Endothelial cell of umbilical vein (primary cell): ENCODE measurements at regions not wholly inside any gene's neighbourhood (a gene's known extent, or its start where the extent isn't known, plus 50 kb on each side); places are given as distances from the start of the nearest gene placed in this dataset.

Experiments
- BruUV-seq: library from RNA; stranded (reverse); fragments of 400-500 nt; replicated peaks from 2 replicates; lab custom pipeline; 2021; lab: Mats Ljungman, UMichigan
- CTCF ChIA-PET: fragments of 300-600, 350-600 bp; sonication (Branson Sonifier 250); formaldehyde crosslinking; loops from one replicate; lab custom pipeline; 2021; ENCODE audit warnings: antibody characterized with exemption, inconsistent platforms; lab: Charles Lee
- POLR2A ChIA-PET: fragments of 300-600, 350-600 bp; sonication (Branson Sonifier 250); formaldehyde crosslinking; loops from one replicate; lab custom pipeline; 2021; ENCODE audit warnings: antibody characterized with exemption, inconsistent platforms; lab: Charles Lee
- DNase-seq: peaks from one replicate; pipeline ENCODE4 v3.0.0-alpha.2; 2011; ENCODE audit warnings: low read depth, low spot score
- FAIRE-seq: peaks from 2 replicates; lab custom pipeline; 2011; peaks lifted over from hg19 to GRCh38; lab: Jason Lieb, UNC
- H2AFZ ChIP-seq: 2 replicates; pipeline ENCODE4 v1.6.0; 2012; ENCODE audit warnings: low read depth, low read length, control low read depth, inconsistent platforms
- H3K27ac ChIP-seq: 2 replicates; pipeline ENCODE4 v1.5.1; 2011; ENCODE audit warnings: low read depth, mild to moderate bottlenecking, control low read depth, low read length, moderate library complexity; ENCODE audit not compliant: insufficient read depth
- H3K27me3 ChIP-seq, 2 experiments: 2 replicates each; pipeline versions ENCODE4 v1.6.0 to v1.6.1; 2011; ENCODE audit warnings: low read length in 2 of 2, mixed read lengths in 1 of 2; ENCODE audit not compliant: control insufficient read depth in 2 of 2, insufficient read depth in 2 of 2
- H3K36me3 ChIP-seq, 2 experiments: 2 replicates in 1 of 2; 3 replicates in 1 of 2; pipeline ENCODE4 v1.5.1; 2011; ENCODE audit warnings: low read length in 2 of 2, mild to moderate bottlenecking in 1 of 2, moderate library complexity in 1 of 2; ENCODE audit not compliant: control insufficient read depth in 2 of 2, insufficient read depth in 2 of 2; ENCODE audit errors: extremely low read depth in 1 of 2
- H3K4me1 ChIP-seq: 3 replicates; pipeline ENCODE4 v1.5.1; 2011; ENCODE audit warnings: mild to moderate bottlenecking, low read length; ENCODE audit not compliant: control insufficient read depth, insufficient read depth; ENCODE audit errors: extremely low read depth
- H3K4me2 ChIP-seq: 2 replicates; pipeline ENCODE4 v1.6.1; 2011; ENCODE audit warnings: low read length, control low read depth, mixed read lengths; ENCODE audit not compliant: insufficient read depth
- H3K4me3 ChIP-seq, 3 experiments: fragments of 200-600 bp in 1 of 3; sonication (generic), shearing (Covaris generic) in 1 of 3; replicated peaks in 1 of 3; 2 replicates each; pipeline ENCODE4 v1.5.1; 2011 to 2016; ENCODE audit warnings: control low read depth in 3 of 3, low read length in 3 of 3, mild to moderate bottlenecking in 2 of 3, inconsistent platforms in 1 of 3, low read depth in 1 of 3, moderate library complexity in 1 of 3; ENCODE audit not compliant: insufficient read depth in 1 of 3
- H3K79me2 ChIP-seq: 2 replicates; pipeline ENCODE4 v1.6.0; 2012; ENCODE audit warnings: low read length, inconsistent platforms; ENCODE audit not compliant: control insufficient read depth, insufficient read depth
- H3K9ac ChIP-seq: replicated peaks from 2 replicates; pipeline ENCODE3; 2011; ENCODE audit warnings: low read length, control low read depth; ENCODE audit not compliant: insufficient read depth; ENCODE audit errors: extremely low read depth
- H3K9me1 ChIP-seq: replicated peaks from 3 replicates; pipeline ENCODE4 v1.6.0; 2011; ENCODE audit warnings: mild to moderate bottlenecking, low read length; ENCODE audit not compliant: control insufficient read depth, insufficient read depth; ENCODE audit errors: extremely low read depth
- H3K9me3 ChIP-seq: replicated peaks from 2 replicates; pipeline ENCODE4 v1.5.1; 2012; ENCODE audit warnings: low read length, inconsistent platforms; ENCODE audit not compliant: control insufficient read depth, insufficient read depth
- H4K20me1 ChIP-seq: replicated peaks from 2 replicates; pipeline ENCODE3; 2011; ENCODE audit warnings: mild to moderate bottlenecking, low read length; ENCODE audit not compliant: control insufficient read depth, insufficient read depth; ENCODE audit errors: extremely low read depth
- CTCF ChIP-seq, 2 donors: IDR thresholded peaks; 1 replicate in 1 of 2; 2 replicates in 1 of 2; pipeline ENCODE4 v1.5.1; 2011; ENCODE audit warnings: low read length in 2 of 2, mild to moderate bottlenecking in 2 of 2, moderate library complexity in 2 of 2, control low read depth in 1 of 2, inconsistent platforms in 1 of 2, low read depth in 1 of 2; ENCODE audit not compliant: insufficient read depth in 1 of 2; ENCODE audit errors: extremely low read depth in 1 of 2
- EZH2 ChIP-seq: IDR thresholded peaks from 2 replicates; pipeline ENCODE4 v1.6.1; 2012; ENCODE audit warnings: borderline replicate concordance, low read depth, mild to moderate bottlenecking, moderate library complexity, low read length, inconsistent platforms; ENCODE audit not compliant: severe bottlenecking
- FOS ChIP-seq: IDR thresholded peaks from 2 replicates; pipeline ENCODE4 v1.6.1; 2011; ENCODE audit warnings: mild to moderate bottlenecking, low read length, moderate library complexity, borderline replicate concordance; ENCODE audit not compliant: insufficient read depth
- GATA2 ChIP-seq: IDR thresholded peaks from 2 replicates; pipeline ENCODE4 v1.7.0; 2011; ENCODE audit warnings: low read depth, mild to moderate bottlenecking, moderate library complexity, mixed read lengths, low read length; ENCODE audit not compliant: insufficient read length, insufficient read depth
- JUN ChIP-seq: IDR thresholded peaks from 2 replicates; pipeline ENCODE4 v1.6.1; 2011; ENCODE audit warnings: borderline replicate concordance, low read depth; ENCODE audit not compliant: insufficient read length, insufficient read depth
- MAX ChIP-seq: IDR thresholded peaks from 2 replicates; pipeline ENCODE4 v1.6.1; 2011; ENCODE audit not compliant: insufficient read depth, insufficient read length
- MYC ChIP-seq: IDR thresholded peaks from one replicate; pipeline ENCODE4 v1.6.1; 2011; ENCODE audit warnings: mild to moderate bottlenecking, low read depth, low read length
- POLR2A ChIP-seq: IDR thresholded peaks from 2 replicates; pipeline ENCODE4 v1.6.1; 2012; ENCODE audit warnings: low read depth, mild to moderate bottlenecking, control low read depth, low read length
- POLR2AphosphoS5 ChIP-seq: IDR thresholded peaks from 2 replicates; pipeline ENCODE4 v1.6.1; 2012; ENCODE audit warnings: low read depth, mild to moderate bottlenecking, control low read depth, low read length, moderate library complexity; ENCODE audit not compliant: insufficient read depth
- dilution Hi-C: fragments of 300-500 bp; cut with MboI; formaldehyde crosslinking; loops from one replicate; pipeline ENCODE4 v1.15.0; 2019; ENCODE audit warnings: low sequenced_read_pairs; ENCODE audit not compliant: extremely low pct_ligation_motif_present
- intact Hi-C: fragments of 100-400 bp; cut with micrococcal nuclease; formaldehyde crosslinking; loops from one replicate; pipeline ENCODE4 v1.10.0; 2022

GRCh38 chr2:70012887-70013286 lies 51.5 kb upstream of the ASPRV1 start:
- dilution Hi-C loops, result no loop called here

More at GRCh38 chr2:70012887-70013286, 51.5 kb upstream of the ASPRV1 start:
- H3K4me2 ChIP-seq, result no peak overlapping the region
- H3K9ac ChIP-seq, result no peak overlapping the region
- no peaks in the 10 kb centered on the region for H3K36me3 ChIP-seq
- no peak for DNase-seq
- no TSS peak for BruUV-seq
- H3K27ac ChIP-seq, result no peak overlapping the region
- FAIRE-seq, result no peak
- TF ChIP-seq GATA2, result no peak
- no peak for TF ChIP-seq CTCF (IDR thresholded peaks at IDR 0.05; ENCODE audit: extremely low read depth in 1 of 2, insufficient read depth in 1 of 2, low read depth in 1 of 2, low read length in 2 of 2)
- no peak for TF ChIP-seq POLR2A
- no peak for TF ChIP-seq EZH2
- no peak for TF ChIP-seq MYC
- no peak for TF ChIP-seq JUN
- no peak for TF ChIP-seq FOS
- TF ChIP-seq MAX, result no peak
- TF ChIP-seq POLR2AphosphoS5, result no peak
- intact Hi-C loops, result no loop called here
- ChIA-PET POLR2A (no interaction called here), CTCF (interaction anchor here (0.8 kb wide), 1 partner anchor 10 kb away, joined by 3 read pairs; no protein-coding TSS in a partner anchor)
- H3K9me3 ChIP-seq, result no peaks in the 10 kb centered on the region
- H3K4me3 ChIP-seq, result no peak overlapping the region
- H2AFZ ChIP-seq, result no peak overlapping the region
- no peaks in the 10 kb centered on the region for H4K20me1 ChIP-seq
- H3K4me1 ChIP-seq, result no peaks in the 10 kb centered on the region
- no peaks in the 10 kb centered on the region for H3K9me1 ChIP-seq
- no peaks in the 10 kb centered on the region for H3K79me2 ChIP-seq
- H3K27me3 ChIP-seq, result no peaks in the 10 kb centered on the region
